H9 (cell line): ENCODE measurements at regions not wholly inside any gene's neighbourhood (a gene's known extent, or its start where the extent isn't known, plus 50 kb on each side); places are given as distances from the start of the nearest gene placed in this dataset.

Experiments
- DNase-seq: peaks from one replicate; pipeline ENCODE4 v3.0.0-alpha.2; 2017
- H2AFZ ChIP-seq: one replicate; pipeline ENCODE4 v1.6.1; 2013; ENCODE audit warnings: mild to moderate bottlenecking, low read length, control low read depth, moderate library complexity
- H2AK5ac ChIP-seq: 2 replicates; pipeline ENCODE4 v1.6.1; 2013; ENCODE audit warnings: low read length, control low read depth, mixed read lengths; ENCODE audit not compliant: insufficient read length
- H2BK120ac ChIP-seq: one replicate; pipeline ENCODE4 v1.6.1; 2013; ENCODE audit warnings: low read depth, mild to moderate bottlenecking, low read length, control low read depth, inconsistent platforms; ENCODE audit not compliant: poor library complexity, severe bottlenecking
- H2BK12ac ChIP-seq: 2 replicates; pipeline ENCODE4 v1.6.1; 2013; ENCODE audit warnings: low read length, control low read depth, mixed read lengths, low read depth; ENCODE audit not compliant: insufficient read length
- H2BK15ac ChIP-seq: 2 replicates; pipeline ENCODE4 v1.6.1; 2013; ENCODE audit warnings: low read depth, low read length, control low read depth
- H2BK20ac ChIP-seq: one replicate; pipeline ENCODE4 v1.6.1; 2013; ENCODE audit warnings: low read depth, mild to moderate bottlenecking, low read length, control low read depth, inconsistent platforms; ENCODE audit not compliant: poor library complexity, severe bottlenecking
- H2BK5ac ChIP-seq: 2 replicates; pipeline ENCODE4 v1.6.1; 2013; ENCODE audit warnings: low read length, control low read depth, mixed read lengths; ENCODE audit not compliant: insufficient read length
- H3K14ac ChIP-seq: 2 replicates; pipeline ENCODE4 v1.6.1; 2013; ENCODE audit warnings: low read length, control low read depth; ENCODE audit not compliant: insufficient read depth
- H3K18ac ChIP-seq: 2 replicates; pipeline ENCODE4 v1.6.1; 2013; ENCODE audit warnings: low read depth, mild to moderate bottlenecking, mixed read lengths, low read length, control low read depth; ENCODE audit not compliant: insufficient read length
- H3K23ac ChIP-seq: 2 replicates; pipeline ENCODE4 v1.6.1; 2013; ENCODE audit warnings: low read length, control low read depth, mixed read lengths, low read depth; ENCODE audit not compliant: insufficient read length
- H3K23me2 ChIP-seq: 2 replicates; pipeline ENCODE4 v1.6.1; 2013; ENCODE audit warnings: low read depth, mild to moderate bottlenecking, mixed read lengths, low read length, control low read depth; ENCODE audit not compliant: insufficient read length, poor library complexity, severe bottlenecking
- H3K27ac ChIP-seq: 2 replicates; pipeline ENCODE4 v1.5.1; 2013; ENCODE audit warnings: low read length, control low read depth, mixed read lengths, low read depth; ENCODE audit not compliant: insufficient read length
- H3K27me3 ChIP-seq: 2 replicates; pipeline ENCODE4 v1.6.1; 2013; ENCODE audit warnings: low read length, control low read depth, inconsistent platforms; ENCODE audit not compliant: insufficient read depth
- H3K4ac ChIP-seq: 2 replicates; pipeline ENCODE4 v1.6.1; 2013; ENCODE audit warnings: low read depth, mild to moderate bottlenecking, control low read depth, inconsistent platforms, low read length, moderate library complexity
- H3K4me1 ChIP-seq: 2 replicates; pipeline ENCODE4 v1.6.1; 2013; ENCODE audit warnings: low read length, control low read depth, inconsistent platforms; ENCODE audit not compliant: insufficient read depth
- H3K4me2 ChIP-seq: 2 replicates; pipeline ENCODE4 v1.6.1; 2013; ENCODE audit warnings: low read length, control low read depth, mixed read lengths; ENCODE audit not compliant: insufficient read length, insufficient read depth
- H3K56ac ChIP-seq: 2 replicates; pipeline ENCODE4 v1.6.1; 2013; ENCODE audit warnings: low read depth, mild to moderate bottlenecking, mixed read lengths, low read length, control low read depth; ENCODE audit not compliant: insufficient read length
- H3K79me1 ChIP-seq: 2 replicates; pipeline ENCODE4 v1.6.1; 2013; ENCODE audit warnings: low read depth, mild to moderate bottlenecking, moderate library complexity, low read length, control low read depth, inconsistent platforms; ENCODE audit not compliant: insufficient read depth, poor library complexity, severe bottlenecking
- H3K79me2 ChIP-seq: 2 replicates; pipeline ENCODE4 v1.6.1; 2013; ENCODE audit warnings: low read length, control low read depth, inconsistent platforms; ENCODE audit not compliant: insufficient read depth
- H3K9ac ChIP-seq: 2 replicates; pipeline ENCODE4 v1.6.1; 2013; ENCODE audit warnings: low read length, control low read depth, mixed read lengths; ENCODE audit not compliant: insufficient read length; ENCODE audit errors: extremely low read depth
- H3K9me3 ChIP-seq: one replicate; pipeline ENCODE4 v1.6.1; 2013; ENCODE audit warnings: low read depth, low read length, inconsistent platforms; ENCODE audit not compliant: control insufficient read depth
- H3T11ph ChIP-seq: one replicate; pipeline ENCODE4 v1.6.1; 2013; ENCODE audit warnings: mild to moderate bottlenecking, low read length, control low read depth, inconsistent platforms
- H4K20me1 ChIP-seq: one replicate; pipeline ENCODE4 v1.6.1; 2013; ENCODE audit not compliant: control insufficient read depth, insufficient read length, insufficient read depth
- H4K5ac ChIP-seq: 2 replicates; pipeline ENCODE4 v1.6.1; 2013; ENCODE audit warnings: low read depth, mild to moderate bottlenecking, mixed read lengths, low read length, control low read depth; ENCODE audit not compliant: insufficient read length
- H4K8ac ChIP-seq: replicated peaks from 2 replicates; pipeline ENCODE4 v1.6.1; 2013; ENCODE audit warnings: low read length, control low read depth, mixed read lengths, low read depth; ENCODE audit not compliant: insufficient read length
- H4K91ac ChIP-seq: 2 replicates; pipeline ENCODE4 v1.6.1; 2013; ENCODE audit warnings: low read depth, mild to moderate bottlenecking, moderate library complexity, mixed read lengths, low read length, control low read depth; ENCODE audit not compliant: insufficient read length
- H3K27ac Mint-ChIP-seq, 3 experiments: 2 replicates in 2 of 3; 3 replicates in 1 of 3; pipeline ENCODE4 v1.8.0; 2020 to 2021; ENCODE audit warnings: mixed read lengths in 3 of 3, mild to moderate bottlenecking in 1 of 3, moderate library complexity in 1 of 3
- H3K27me3 Mint-ChIP-seq: 2 replicates; pipeline ENCODE4 v1.8.0; 2021; ENCODE audit warnings: low read depth, mild to moderate bottlenecking, moderate library complexity, mixed read lengths
- H3K36me3 Mint-ChIP-seq, 3 experiments: 2 replicates in 2 of 3; 3 replicates in 1 of 3; pipeline ENCODE4 v1.8.0; 2020 to 2021; ENCODE audit warnings: low read depth in 3 of 3, mixed read lengths in 3 of 3; ENCODE audit not compliant: insufficient read depth in 1 of 3
- H3K4me1 Mint-ChIP-seq, 2 experiments: 2 replicates each; pipeline ENCODE4 v1.8.0; 2020; ENCODE audit warnings: mixed read lengths in 2 of 2
- H3K4me3 Mint-ChIP-seq, 2 experiments: 2 replicates in 1 of 2; 3 replicates in 1 of 2; pipeline ENCODE4 v1.8.0; 2020 to 2021; ENCODE audit warnings: mild to moderate bottlenecking in 2 of 2, mixed read lengths in 2 of 2, moderate library complexity in 1 of 2
- H3K9me3 Mint-ChIP-seq, 2 experiments: 2 replicates in 1 of 2; 3 replicates in 1 of 2; pipeline ENCODE4 v1.8.0; 2020; ENCODE audit warnings: mild to moderate bottlenecking in 2 of 2, mixed read lengths in 2 of 2, moderate library complexity in 1 of 2
- CTCF ChIP-seq: fragments of 200-600 bp; sonication (generic); conservative IDR thresholded peaks from 3 replicates; pipeline ENCODE4 v1.8.0; 2021; ENCODE audit warnings: antibody characterized with exemption, mild to moderate bottlenecking
- WGBS: extraction: QIAGEN DNeasy Blood & Tissue Kit; methylation state at CpG from one replicate; pipeline ENCODE4 v1.1.7; 2013; ENCODE audit warnings: missing lambda C conversion rate, low lambda C conversion rate, mixed read lengths; ENCODE audit not compliant: insufficient read length; ENCODE audit errors: extremely low coverage; 5-methylcytosine and 5-hydroxymethylcytosine counted together

- no peak overlapping the region for H3K23ac ChIP-seq
- no peak overlapping the region for H2BK120ac ChIP-seq
- H3K27me3 Mint-ChIP-seq = peaks cover 5% of the 10 kb centered on the region; the same call in 1 of the 2 replicates
- H3K4me1 ChIP-seq = no peaks in the 10 kb centered on the region
- no peak overlapping the region for H2BK5ac ChIP-seq
- H2AFZ ChIP-seq = no peak overlapping the region
- H3K18ac ChIP-seq = no peak overlapping the region
- H3K9me3 Mint-ChIP-seq = no peaks in the 10 kb centered on the region; a peak in 1 of 5 replicates
- H2BK12ac ChIP-seq = no peak overlapping the region
- no CpG with 5 or more reads among the region's 29 CpGs for WGBS
- no peak overlapping the region for H2BK20ac ChIP-seq
- no peak overlapping the region for H3K14ac ChIP-seq
- no peaks in the 10 kb centered on the region for H3K23me2 ChIP-seq
- no peak overlapping the region for H4K5ac ChIP-seq
- H3K9ac ChIP-seq = no peak overlapping the region
- no peak overlapping the region for H3K27ac ChIP-seq
- H3K4ac ChIP-seq = no peak overlapping the region
- no peak for DNase-seq
- no peak overlapping the region; a peak in 1 of 7 replicates for H3K27ac Mint-ChIP-seq
- no peaks in the 10 kb centered on the region for H3K27me3 ChIP-seq
- no peak for TF ChIP-seq CTCF
- H2AK5ac ChIP-seq = no peak overlapping the region
- H4K8ac ChIP-seq = no peak overlapping the region
- H3K4me1 Mint-ChIP-seq = peaks cover 8 to 12% of the 10 kb centered on the region in 2 experiments
- H3K9me3 ChIP-seq = no peaks in the 10 kb centered on the region
- no peaks in the 10 kb centered on the region for H3K79me1 ChIP-seq
- no peaks in the 10 kb centered on the region for H4K20me1 ChIP-seq
- H2BK15ac ChIP-seq = no peak overlapping the region
- no peaks in the 10 kb centered on the region for H3K79me2 ChIP-seq
- no peak overlapping the region for H3K56ac ChIP-seq
- H3K36me3 Mint-ChIP-seq = no peaks in the 10 kb centered on the region
- no peak overlapping the region for H3T11ph ChIP-seq
- H3K4me3 Mint-ChIP-seq = no peak overlapping the region
- H4K91ac ChIP-seq = no peak overlapping the region
- no peak overlapping the region for H3K4me2 ChIP-seq
Observed at GRCh38 chr2:239750045-239750835, 274.9 kb downstream of the NDUFA10 start.
